Upper lobe of right lung (tissue), 1 donor: ENCODE measurements at regions not wholly inside any gene's neighbourhood (a gene's known extent, or its start where the extent isn't known, plus 50 kb on each side); places are given as distances from the start of the nearest gene placed in this dataset.

ENCODE experiments used
- ATAC-seq: fragments of 200-7000 bp; cut with Tn5 transposase; one replicate; pipeline ENCODE4 v1.9.1; 2020; ENCODE audit warnings: mild to moderate bottlenecking, moderate library complexity
- DNase-seq: peaks from one replicate; pipeline ENCODE4 v3.0.0-alpha.2; 2020
- H3K27ac ChIP-seq: fragments of 200-600 bp; one replicate; pipeline ENCODE4 v1.8.0; 2022
- H3K27me3 ChIP-seq: fragments of 200-600 bp; one replicate; pipeline ENCODE4 v1.8.0; 2022; ENCODE audit warnings: mild to moderate bottlenecking
- H3K36me3 ChIP-seq: fragments of 200-600 bp; one replicate; pipeline ENCODE4 v1.8.0; 2022
- H3K4me1 ChIP-seq: fragments of 200-600 bp; one replicate; pipeline ENCODE4 v1.8.0; 2022
- H3K4me3 ChIP-seq: fragments of 200-600 bp; one replicate; pipeline ENCODE4 v1.8.0; 2022; ENCODE audit warnings: mild to moderate bottlenecking
- H3K9me3 ChIP-seq: fragments of 200-600 bp; one replicate; pipeline ENCODE4 v1.8.0; 2022
- intact Hi-C: fragments of 100-400 bp; cut with DNase I; formaldehyde crosslinking; loops from one replicate; pipeline ENCODE4 v1.11.0; 2022
- TF ChIP-seq, protein P1 (sequence below): fragments of 200-600 bp; IDR thresholded peaks from one replicate; pipeline ENCODE4 v1.8.0; 2022; ENCODE audit warnings: antibody characterized with exemption
- donor health status: DM: no; HTN: yes; CAD: no; lungs with severe emphysema.

DNA sequence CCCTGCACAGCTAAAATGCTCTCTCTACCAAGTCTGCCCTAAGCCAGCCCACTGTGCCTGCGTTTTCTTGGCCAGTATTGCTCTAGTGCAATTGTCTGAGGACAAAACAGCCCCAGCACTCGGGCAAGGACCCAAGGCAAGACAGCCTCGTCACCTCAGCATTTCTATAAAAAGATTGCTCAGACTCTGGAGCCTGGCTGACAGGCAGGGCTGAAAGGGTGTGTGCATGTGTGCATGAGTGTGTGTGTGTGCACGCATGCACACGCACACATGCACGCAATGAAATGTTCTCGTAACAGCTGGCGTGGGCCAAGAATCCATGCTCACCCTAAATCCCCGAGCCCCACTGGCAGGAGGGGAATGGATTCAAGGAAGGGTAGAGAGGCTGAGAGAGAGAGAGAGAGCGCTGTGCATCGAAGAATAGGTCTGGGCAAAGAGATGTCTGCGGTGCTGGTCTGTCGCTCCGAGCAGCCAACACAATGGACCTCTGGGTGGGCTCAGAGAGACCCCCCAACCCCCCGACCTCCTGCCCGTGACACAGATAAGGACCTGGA lies 579.2 kb downstream of the BCOR start:
- H3K36me3 ChIP-seq = no peaks in the 10 kb centered on the region
- no peaks in the 10 kb centered on the region for H3K9me3 ChIP-seq
- TF ChIP-seq, protein P1, sequence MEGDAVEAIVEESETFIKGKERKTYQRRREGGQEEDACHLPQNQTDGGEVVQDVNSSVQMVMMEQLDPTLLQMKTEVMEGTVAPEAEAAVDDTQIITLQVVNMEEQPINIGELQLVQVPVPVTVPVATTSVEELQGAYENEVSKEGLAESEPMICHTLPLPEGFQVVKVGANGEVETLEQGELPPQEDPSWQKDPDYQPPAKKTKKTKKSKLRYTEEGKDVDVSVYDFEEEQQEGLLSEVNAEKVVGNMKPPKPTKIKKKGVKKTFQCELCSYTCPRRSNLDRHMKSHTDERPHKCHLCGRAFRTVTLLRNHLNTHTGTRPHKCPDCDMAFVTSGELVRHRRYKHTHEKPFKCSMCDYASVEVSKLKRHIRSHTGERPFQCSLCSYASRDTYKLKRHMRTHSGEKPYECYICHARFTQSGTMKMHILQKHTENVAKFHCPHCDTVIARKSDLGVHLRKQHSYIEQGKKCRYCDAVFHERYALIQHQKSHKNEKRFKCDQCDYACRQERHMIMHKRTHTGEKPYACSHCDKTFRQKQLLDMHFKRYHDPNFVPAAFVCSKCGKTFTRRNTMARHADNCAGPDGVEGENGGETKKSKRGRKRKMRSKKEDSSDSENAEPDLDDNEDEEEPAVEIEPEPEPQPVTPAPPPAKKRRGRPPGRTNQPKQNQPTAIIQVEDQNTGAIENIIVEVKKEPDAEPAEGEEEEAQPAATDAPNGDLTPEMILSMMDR = no peak
- H3K27me3 ChIP-seq = no peaks in the 10 kb centered on the region
- ATAC-seq (no peak), DNase-seq (no peak)
- H3K4me3 ChIP-seq = no peak overlapping the region
- intact Hi-C loops = no loop called here
- no peaks in the 10 kb centered on the region for H3K4me1 ChIP-seq
- no peak overlapping the region for H3K27ac ChIP-seq

DNA sequence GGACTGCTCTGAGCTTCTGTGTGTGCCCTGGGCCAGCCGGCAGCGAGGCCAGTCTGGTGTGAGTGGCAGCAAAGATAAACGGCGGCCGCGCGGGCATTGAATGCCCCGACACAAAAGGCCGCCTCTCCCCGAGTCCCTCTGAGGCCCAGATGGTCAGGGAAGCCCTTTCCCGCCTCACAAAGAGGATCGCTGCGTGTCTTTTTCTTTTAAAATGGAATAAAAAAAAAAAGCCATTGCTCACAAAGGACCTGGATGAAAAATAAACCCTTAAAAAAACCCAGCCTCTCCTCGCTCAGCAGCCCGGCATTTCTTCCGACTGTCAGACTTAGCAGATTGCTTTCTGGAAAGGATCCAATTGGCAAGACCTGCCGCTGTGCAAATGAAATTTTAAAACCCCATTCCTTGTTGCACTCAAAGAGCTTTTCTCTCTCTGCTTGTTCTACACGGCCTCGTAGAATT lies 578.7 kb downstream of the BCOR start:
- DNase-seq (no peak), ATAC-seq (no peak)
- H3K4me3 ChIP-seq = peak overlapping the region; percentile 8
- no peaks in the 10 kb centered on the region for H3K9me3 ChIP-seq
- TF ChIP-seq, protein P1 = no peak
- no peaks in the 10 kb centered on the region for H3K36me3 ChIP-seq
- no peak overlapping the region for H3K27ac ChIP-seq
- no peaks in the 10 kb centered on the region for H3K4me1 ChIP-seq
- intact Hi-C loops = no loop called here
- H3K27me3 ChIP-seq = no peaks in the 10 kb centered on the region

DNA sequence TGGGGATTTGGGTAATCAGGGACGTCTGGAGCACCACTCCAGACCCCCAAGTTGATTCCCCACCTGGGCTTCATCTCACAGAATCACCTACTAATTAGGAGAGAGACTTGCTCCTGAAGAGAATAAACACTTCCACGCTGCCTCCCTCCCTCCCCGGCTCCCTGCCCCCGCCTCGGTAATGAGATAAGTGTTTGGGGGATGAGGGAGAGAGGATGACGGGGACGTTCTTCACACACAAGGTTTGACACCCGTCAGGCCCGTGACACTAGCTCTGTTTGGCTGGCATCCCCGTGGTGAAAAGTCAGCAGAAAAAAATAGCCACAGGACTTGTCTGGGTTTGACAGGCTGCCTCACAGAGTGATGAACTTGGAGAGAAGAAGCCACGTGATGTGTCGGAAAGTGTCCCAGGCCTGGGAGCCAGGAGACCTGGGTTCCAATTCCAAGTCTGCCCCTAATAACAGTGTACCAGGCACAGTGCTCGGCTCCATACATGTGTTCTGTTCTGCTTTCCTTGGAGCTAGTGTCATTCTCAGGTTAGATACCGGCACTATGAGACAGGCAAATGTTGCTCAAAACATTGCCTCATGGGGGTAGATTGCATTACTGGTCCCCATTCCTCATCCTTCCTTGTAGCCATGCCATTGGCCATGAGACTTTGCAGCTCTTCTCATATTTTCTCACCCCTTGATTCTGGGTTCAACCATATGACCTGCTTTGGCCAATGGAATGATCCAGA lies 578.0 kb downstream of the BCOR start:
- Histone ChIP-seq H3K4me3 (no peak overlapping the region), H3K4me1 (no peaks in the 10 kb centered on the region), H3K27ac (no peak overlapping the region), H3K36me3 (no peaks in the 10 kb centered on the region), H3K9me3 (no peaks in the 10 kb centered on the region), H3K27me3 (no peaks in the 10 kb centered on the region)
- ATAC-seq = no peak
- intact Hi-C loops = no loop called here
- TF ChIP-seq, protein P1 = no peak
- DNase-seq = no peak

DNA sequence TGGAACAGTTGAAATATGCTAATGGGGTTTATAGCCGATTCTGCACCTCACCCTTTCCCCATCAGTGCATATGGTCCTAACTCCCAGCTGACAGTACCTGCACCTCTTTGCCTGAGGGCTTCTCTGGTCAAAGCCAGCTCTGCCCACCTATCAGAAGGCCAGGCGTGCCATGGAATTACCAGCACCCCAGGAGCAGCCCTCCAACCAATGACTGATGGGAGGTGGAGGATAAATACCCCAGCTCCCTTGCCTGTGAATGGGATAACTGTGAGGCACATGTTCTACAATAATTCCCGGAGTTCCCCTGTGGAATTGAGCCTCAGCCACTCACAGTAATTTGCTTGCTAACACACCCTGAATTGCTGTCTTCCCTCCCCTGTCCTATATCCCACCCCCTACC lies 572.0 kb downstream of the BCOR start:
- Histone ChIP-seq H3K9me3 (no peaks in the 10 kb centered on the region), H3K36me3 (no peaks in the 10 kb centered on the region), H3K27me3 (no peaks in the 10 kb centered on the region), H3K4me1 (no peaks in the 10 kb centered on the region), H3K4me3 (no peak overlapping the region), H3K27ac (no peak overlapping the region)
- ATAC-seq (no peak), DNase-seq (no peak)
- TF ChIP-seq, protein P1 = no peak
- intact Hi-C loops = no loop called here

DNA sequence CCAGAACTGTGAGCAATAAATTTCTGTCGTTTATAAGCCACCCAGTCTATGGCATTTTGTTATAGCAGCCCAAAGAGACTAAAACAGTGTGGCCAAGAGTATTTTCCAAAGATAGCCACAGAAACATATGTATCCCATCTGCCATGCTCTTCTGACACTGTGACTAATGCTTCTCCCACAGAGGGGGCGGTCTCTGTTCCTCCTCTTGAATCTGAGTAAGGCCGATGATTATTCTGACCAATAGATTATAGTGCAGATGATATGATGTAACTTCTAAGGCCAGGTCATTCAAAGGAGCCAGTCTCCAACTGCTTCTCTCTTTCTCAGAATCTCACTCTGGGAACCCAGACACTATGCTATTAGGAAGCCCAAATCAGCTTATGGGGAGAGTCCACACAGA lies 570.7 kb downstream of the BCOR start:
- Histone ChIP-seq H3K36me3 (no peaks in the 10 kb centered on the region), H3K9me3 (no peaks in the 10 kb centered on the region), H3K27me3 (no peaks in the 10 kb centered on the region), H3K4me1 (no peaks in the 10 kb centered on the region), H3K4me3 (no peak overlapping the region), H3K27ac (no peak overlapping the region)
- DNase-seq = no peak
- TF ChIP-seq, protein P1 = no peak
- no peak for ATAC-seq
- intact Hi-C loops = no loop called here
